Limb (tissue), 2 donors: ENCODE measurements at regions not wholly inside any gene's neighbourhood (a gene's known extent, or its start where the extent isn't known, plus 50 kb on each side); places are given as distances from the start of the nearest gene placed in this dataset.

Source experiments
- DNase-seq, 2 donors: peaks; one replicate each; pipeline ENCODE4 v3.0.0-alpha.2; 2016; ENCODE audit errors: extremely low spot score in 2 of 2

DNA sequence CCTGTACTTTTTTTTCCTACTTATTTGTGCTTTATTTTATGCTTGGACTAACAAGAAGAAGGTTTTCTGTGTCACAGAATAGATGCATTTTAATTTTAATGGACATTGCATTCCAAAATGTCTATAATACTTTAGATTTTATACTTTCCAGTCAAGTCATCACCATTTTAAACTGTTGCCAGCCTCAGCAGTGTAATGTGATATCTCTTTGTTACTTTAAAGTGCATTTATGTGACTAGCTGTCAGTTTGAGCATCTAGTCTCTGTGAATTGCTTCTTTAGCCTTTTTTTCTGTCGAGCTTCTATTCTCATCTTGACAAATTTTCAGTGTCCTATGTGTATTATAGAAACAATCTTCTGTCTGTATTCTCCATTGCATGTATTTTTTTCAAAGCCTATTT is 511.4 kb upstream of the CBLB start:
- DNase-seq, result no peak

- no peak for DNase-seq
Observed at GRCh38 chr3:106381286-106381938, 512.6 kb upstream of the CBLB start.

- DNase-seq, result no peak
Observed at GRCh38 chr3:106381939-106382335, 513.1 kb upstream of the CBLB start.

- DNase-seq, result no peak
Observed at GRCh38 chr3:106386050-106386449, 517.2 kb upstream of the CBLB start.

GRCh38 chr3:106392915-106393314 is 524.1 kb upstream of the CBLB start:
- DNase-seq, result no peak

DNA sequence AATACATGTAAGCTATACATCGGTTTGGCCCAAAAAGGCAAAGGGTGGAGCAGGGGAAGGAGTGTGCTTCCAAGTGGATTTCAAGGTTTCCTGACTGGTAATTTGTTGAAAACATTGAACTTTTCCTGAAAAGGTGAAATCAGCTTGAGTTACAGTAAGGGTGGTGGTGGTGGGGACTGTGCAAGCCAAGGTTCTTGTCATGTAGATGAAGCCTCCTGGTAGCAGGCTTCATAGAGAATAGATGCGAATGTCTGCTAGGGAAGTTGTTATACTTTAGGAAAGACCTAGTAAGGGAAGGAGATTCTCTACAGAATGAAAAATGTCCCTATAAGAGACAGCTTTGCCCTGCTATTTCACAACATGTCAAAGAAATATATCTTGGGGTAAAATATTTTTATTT is 528.2 kb upstream of the CBLB start:
- DNase-seq, result no peak

- DNase-seq, result no peak
Observed at GRCh38 chr3:106398891-106399600, 530.2 kb upstream of the CBLB start.

- no peak for DNase-seq
Observed at GRCh38 chr3:106399761-106400160, 530.9 kb upstream of the CBLB start.

- DNase-seq, result no peak
Observed at GRCh38 chr3:106401666-106402490, 533.1 kb upstream of the CBLB start.

GRCh38 chr3:106403371-106404145 is 534.7 kb upstream of the CBLB start:
- no peak for DNase-seq

DNA sequence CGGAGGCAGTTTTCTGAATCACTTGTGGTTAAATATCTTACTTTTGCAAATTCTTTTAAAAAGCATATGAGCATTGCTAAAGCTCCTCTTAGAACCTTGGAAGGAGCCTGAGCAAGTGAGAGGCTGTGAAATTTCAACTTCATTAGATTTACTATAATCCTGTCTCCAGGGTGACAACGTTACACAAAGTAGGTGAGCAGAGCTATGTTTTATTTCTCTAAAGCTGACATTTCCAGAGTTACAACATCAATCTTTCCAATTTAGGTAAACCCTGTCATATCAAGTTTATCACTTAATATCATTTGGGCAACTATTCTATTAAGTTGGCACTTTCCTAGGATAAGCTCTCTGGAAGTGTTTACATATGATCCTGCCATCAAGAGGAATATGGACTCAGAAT is 544.9 kb upstream of the CBLB start:
- DNase-seq, result no peak

DNA sequence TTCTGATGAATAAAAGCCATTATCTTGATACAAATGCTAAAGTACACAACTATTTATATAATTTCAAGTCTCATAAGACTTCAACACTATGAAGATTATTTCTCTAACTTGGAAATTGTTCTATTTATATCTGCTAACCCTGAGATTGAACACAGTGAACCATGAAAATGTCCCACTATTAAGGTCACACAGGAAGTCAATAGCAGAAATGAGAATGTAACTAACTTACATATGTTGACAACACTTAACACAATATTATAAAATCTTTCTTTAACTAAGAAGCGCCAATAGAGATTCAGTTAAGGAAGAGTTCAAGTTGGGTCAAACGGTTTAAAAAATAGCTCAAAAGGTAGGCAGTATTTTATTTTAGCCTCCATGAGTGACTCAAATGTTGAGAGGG is 551.8 kb upstream of the CBLB start:
- DNase-seq, result no peak

GRCh38 chr3:106421426-106421825 is 552.6 kb upstream of the CBLB start:
- DNase-seq, result no peak

GRCh38 chr3:106421909-106422308 is 553.1 kb upstream of the CBLB start:
- no peak for DNase-seq

- no peak for DNase-seq
Observed at GRCh38 chr3:106423321-106424225, 554.8 kb upstream of the CBLB start.

GRCh38 chr3:106425026-106425425 is 556.2 kb upstream of the CBLB start:
- DNase-seq, result peak in 1 of 2 donors; percentile 36

- DNase-seq, result no peak
Observed at GRCh38 chr3:106425916-106426315, 557.1 kb upstream of the CBLB start.

DNA sequence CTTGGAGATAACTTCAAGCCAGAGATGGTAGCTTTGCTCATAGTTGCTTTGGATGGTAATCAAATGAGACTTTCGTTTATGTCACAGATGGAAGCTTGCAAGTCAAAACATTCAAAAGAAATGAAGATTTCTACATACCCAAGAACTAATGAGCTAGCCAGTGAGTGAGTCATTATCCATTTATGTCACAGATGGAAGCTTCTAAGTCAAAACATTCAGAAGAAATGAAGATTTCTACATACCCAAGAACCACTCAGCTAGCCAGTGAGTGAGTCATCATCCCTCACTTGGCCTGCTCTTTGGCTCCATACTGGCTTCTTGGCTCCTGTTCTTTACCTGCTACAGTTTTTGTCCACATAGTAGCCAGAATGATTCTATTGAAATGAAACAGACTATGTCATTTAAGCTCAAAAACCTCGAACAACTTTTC is 559.8 kb upstream of the CBLB start:
- DNase-seq, result no peak

- DNase-seq, result no peak
Observed at GRCh38 chr3:106431721-106432120, 562.9 kb upstream of the CBLB start.

DNA sequence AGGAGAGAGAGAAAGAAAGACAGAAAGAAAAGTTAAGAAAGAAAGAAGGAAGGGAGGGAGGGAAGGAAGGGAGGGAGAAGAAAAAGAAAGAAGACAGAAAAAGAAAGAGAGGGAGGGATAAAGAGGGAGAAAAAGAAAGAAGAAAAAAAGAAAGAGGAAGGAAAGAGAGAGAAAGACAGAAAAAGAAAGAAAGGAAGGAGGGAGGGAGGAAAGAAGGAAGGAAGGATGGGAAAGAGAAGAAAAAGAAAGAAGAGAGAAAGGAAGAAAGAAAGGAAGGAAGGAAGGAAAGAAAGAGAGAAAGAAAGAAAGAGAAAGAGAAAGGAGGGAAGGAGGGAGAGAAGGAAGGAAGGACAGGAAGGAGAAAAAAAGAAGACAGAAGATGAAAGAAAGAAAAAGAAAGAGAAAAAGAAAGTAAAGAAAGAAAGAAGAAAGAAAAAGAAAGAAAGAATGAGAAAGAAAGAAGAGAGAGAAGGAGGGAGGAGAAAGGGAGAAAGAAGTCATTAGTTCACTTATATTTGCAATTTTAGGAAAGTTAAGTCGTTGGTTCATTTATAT is 567.2 kb upstream of the CBLB start:
- no peak for DNase-seq
